HepG2 (cell line): ENCODE measurements at regions not wholly inside any gene's neighbourhood (a gene's known extent, or its start where the extent isn't known, plus 50 kb on each side); places are given as distances from the start of the nearest gene placed in this dataset.
"Not testable (repeated sequence)": the region's sequence is repeated elsewhere in the genome, so short reads cannot be mapped to it uniquely, and the experiment has no call there.

Source experiments
- ATF7 ChIP-seq, 2 experiments: fragments of 450-650 bp in 1 of 2; sonication (generic) in 1 of 2; formaldehyde crosslinking in 1 of 2; IDR thresholded peaks; 2 replicates each; pipeline versions ENCODE4 v1.4.0 to v1.6.1; 2016 to 2020; ENCODE audit warnings: antibody characterized with exemption in 1 of 2, mild to moderate bottlenecking in 1 of 2, missing genetic modification reagents in 1 of 2
- BCL6 ChIP-seq: IDR thresholded peaks from 2 replicates; pipeline ENCODE4 v1.6.1; 2016; ENCODE audit warnings: missing genetic modification reagents, missing compliant biosample characterization
- CEBPB ChIP-seq: IDR thresholded peaks from 2 replicates; pipeline ENCODE4 v1.6.1; 2011; ENCODE audit warnings: low read depth, low read length, improper control_type of control experiment, borderline replicate concordance
- CEBPG ChIP-seq: IDR thresholded peaks from 2 replicates; pipeline ENCODE4 v1.6.1; 2016
- FOXO1 ChIP-seq: sonication (generic); formaldehyde crosslinking; IDR thresholded peaks from 2 replicates; pipeline ENCODE4 v1.4.0; 2020; ENCODE audit warnings: missing genetic modification reagents
- FOXP1 ChIP-seq, 2 experiments: fragments of 450-650 bp in 1 of 2; IDR thresholded peaks; 2 replicates each; pipeline ENCODE4 v1.6.1; 2017 to 2018; ENCODE audit warnings: antibody characterized with exemption in 1 of 2
- NCOA2 ChIP-seq: sonication (generic); formaldehyde crosslinking; IDR thresholded peaks from 2 replicates; pipeline ENCODE4 v1.8.0; 2022; ENCODE audit warnings: inconsistent platforms
- POGZ ChIP-seq: sonication (generic); formaldehyde crosslinking; IDR thresholded peaks from 2 replicates; pipeline ENCODE4 v1.4.0; 2020; ENCODE audit warnings: mild to moderate bottlenecking, missing genetic modification reagents
- SOX5 ChIP-seq: IDR thresholded peaks from 2 replicates; pipeline ENCODE4 v1.6.1; 2016; ENCODE audit warnings: borderline replicate concordance
- TBX3 ChIP-seq: fragments of 450-650 bp; IDR thresholded peaks from 2 replicates; pipeline ENCODE4 v1.6.1; 2017; ENCODE audit warnings: antibody characterized with exemption, mild to moderate bottlenecking, inconsistent platforms, borderline replicate concordance
- TCF7 ChIP-seq: sonication (generic); IDR thresholded peaks from 2 replicates; pipeline ENCODE4 v1.6.1; 2016; ENCODE audit warnings: antibody characterized with exemption, low read depth
- ZMYM4 ChIP-seq: sonication (generic); formaldehyde crosslinking; IDR thresholded peaks from 2 replicates; pipeline ENCODE4 v1.8.1; 2023; ENCODE audit warnings: mild to moderate bottlenecking, missing genetic modification reagents
- ZNF205 ChIP-seq: IDR thresholded peaks from 2 replicates; pipeline ENCODE4 v1.6.1; 2018; ENCODE audit warnings: missing biosample characterization, missing genetic modification reagents
- ZNF644 ChIP-seq: IDR thresholded peaks from 2 replicates; pipeline ENCODE4 v1.6.1; 2016; ENCODE audit warnings: low read depth
- TF ChIP-seq, protein P1 (sequence below): sonication (generic); formaldehyde crosslinking; conservative IDR thresholded peaks from 2 replicates; pipeline ENCODE4 v1.4.0; 2020; ENCODE audit warnings: mild to moderate bottlenecking, missing genetic modification reagents, moderate library complexity
- TF ChIP-seq, protein P2 (sequence below), 2 experiments: fragments of 450-650 bp in 1 of 2; sonication (generic) in 1 of 2; formaldehyde crosslinking; IDR thresholded peaks; 2 replicates each; pipeline versions ENCODE4 v1.5.0 to v1.8.0; 2020 to 2022; ENCODE audit warnings: mild to moderate bottlenecking in 1 of 2, missing genetic modification reagents in 1 of 2
- TF ChIP-seq, protein P3 (sequence below): sonication (generic); formaldehyde crosslinking; IDR thresholded peaks from 2 replicates; pipeline ENCODE4 v1.5.1; 2020; ENCODE audit warnings: mild to moderate bottlenecking, missing genetic modification reagents, borderline replicate concordance

DNA sequence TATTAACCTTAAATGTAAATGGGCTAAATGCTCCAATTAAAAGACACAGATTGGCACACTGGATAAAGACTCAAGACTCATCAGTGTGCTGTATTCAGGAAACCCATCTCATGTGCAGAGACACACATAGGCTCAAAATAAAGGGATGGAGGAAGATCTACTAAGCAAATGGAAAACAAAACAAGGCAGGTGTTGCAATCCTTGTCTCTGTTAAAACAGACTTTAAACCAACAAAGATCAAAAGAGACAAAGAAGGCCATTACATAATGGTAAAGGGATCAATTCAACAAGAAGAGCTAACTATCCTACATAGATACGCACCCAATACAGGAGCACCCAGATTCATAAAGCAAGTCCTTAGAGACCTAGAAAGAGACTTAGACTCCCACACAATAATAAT is 80.1 kb upstream of the NPSR1 start (continued):
- TF ChIP-seq ZNF205 (CRISPR knock-in tag) (peak; percentile 78), CEBPB (peak; percentile 60; the same call in 1 of the 2 replicates), BCL6 (peak; percentile 45; the same call in 1 of the 2 replicates), NCOA2 (peak; percentile 26; the same call in 1 of the 2 replicates), CEBPG (CRISPR knock-in tag) (peak; percentile 84), TBX3 (peak; percentile 20; the same call in 1 of the 2 replicates), SOX5 (CRISPR knock-in tag) (peak; percentile 92), ZNF644 (CRISPR knock-in tag) (0 out of 2 replicates have a peak, but pooled peaks have one; percentile 52), FOXP1 (IDR thresholded peaks at IDR 0.05) (0 out of 2 replicates have a peak, but pooled peaks have one; percentile 4), FOXP1 (CRISPR knock-in tag; IDR thresholded peaks at IDR 0.05) (peak; percentile 79), ZMYM4 (CRISPR knock-in tag) (peak; percentile 40; the same call in 1 of the 2 replicates), ATF7 (IDR thresholded peaks at IDR 0.05) (0 out of 2 replicates have a peak, but pooled peaks have one; percentile 6), POGZ (CRISPR knock-in tag) (peak; percentile 74), TCF7 (peak; percentile 64), FOXO1 (peak; percentile 55; the same call in 1 of the 2 replicates)
- TF ChIP-seq, protein P1, sequence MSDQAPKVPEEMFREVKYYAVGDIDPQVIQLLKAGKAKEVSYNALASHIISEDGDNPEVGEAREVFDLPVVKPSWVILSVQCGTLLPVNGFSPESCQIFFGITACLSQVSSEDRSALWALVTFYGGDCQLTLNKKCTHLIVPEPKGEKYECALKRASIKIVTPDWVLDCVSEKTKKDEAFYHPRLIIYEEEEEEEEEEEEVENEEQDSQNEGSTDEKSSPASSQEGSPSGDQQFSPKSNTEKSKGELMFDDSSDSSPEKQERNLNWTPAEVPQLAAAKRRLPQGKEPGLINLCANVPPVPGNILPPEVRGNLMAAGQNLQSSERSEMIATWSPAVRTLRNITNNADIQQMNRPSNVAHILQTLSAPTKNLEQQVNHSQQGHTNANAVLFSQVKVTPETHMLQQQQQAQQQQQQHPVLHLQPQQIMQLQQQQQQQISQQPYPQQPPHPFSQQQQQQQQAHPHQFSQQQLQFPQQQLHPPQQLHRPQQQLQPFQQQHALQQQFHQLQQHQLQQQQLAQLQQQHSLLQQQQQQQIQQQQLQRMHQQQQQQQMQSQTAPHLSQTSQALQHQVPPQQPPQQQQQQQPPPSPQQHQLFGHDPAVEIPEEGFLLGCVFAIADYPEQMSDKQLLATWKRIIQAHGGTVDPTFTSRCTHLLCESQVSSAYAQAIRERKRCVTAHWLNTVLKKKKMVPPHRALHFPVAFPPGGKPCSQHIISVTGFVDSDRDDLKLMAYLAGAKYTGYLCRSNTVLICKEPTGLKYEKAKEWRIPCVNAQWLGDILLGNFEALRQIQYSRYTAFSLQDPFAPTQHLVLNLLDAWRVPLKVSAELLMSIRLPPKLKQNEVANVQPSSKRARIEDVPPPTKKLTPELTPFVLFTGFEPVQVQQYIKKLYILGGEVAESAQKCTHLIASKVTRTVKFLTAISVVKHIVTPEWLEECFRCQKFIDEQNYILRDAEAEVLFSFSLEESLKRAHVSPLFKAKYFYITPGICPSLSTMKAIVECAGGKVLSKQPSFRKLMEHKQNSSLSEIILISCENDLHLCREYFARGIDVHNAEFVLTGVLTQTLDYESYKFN = peak; percentile 32; the same call in 1 of the 2 replicates
- TF ChIP-seq ATF7 (CRISPR knock-in tag; IDR thresholded peaks at IDR 0.05) = not testable (repeated sequence)
- TF ChIP-seq, protein P2, sequence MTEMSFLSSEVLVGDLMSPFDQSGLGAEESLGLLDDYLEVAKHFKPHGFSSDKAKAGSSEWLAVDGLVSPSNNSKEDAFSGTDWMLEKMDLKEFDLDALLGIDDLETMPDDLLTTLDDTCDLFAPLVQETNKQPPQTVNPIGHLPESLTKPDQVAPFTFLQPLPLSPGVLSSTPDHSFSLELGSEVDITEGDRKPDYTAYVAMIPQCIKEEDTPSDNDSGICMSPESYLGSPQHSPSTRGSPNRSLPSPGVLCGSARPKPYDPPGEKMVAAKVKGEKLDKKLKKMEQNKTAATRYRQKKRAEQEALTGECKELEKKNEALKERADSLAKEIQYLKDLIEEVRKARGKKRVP (CRISPR knock-in tag; IDR thresholded peaks at IDR 0.05) = peak in 1 of 2 experiments; percentile 56; a peak in 1 of 4 replicates
- TF ChIP-seq, protein P3, sequence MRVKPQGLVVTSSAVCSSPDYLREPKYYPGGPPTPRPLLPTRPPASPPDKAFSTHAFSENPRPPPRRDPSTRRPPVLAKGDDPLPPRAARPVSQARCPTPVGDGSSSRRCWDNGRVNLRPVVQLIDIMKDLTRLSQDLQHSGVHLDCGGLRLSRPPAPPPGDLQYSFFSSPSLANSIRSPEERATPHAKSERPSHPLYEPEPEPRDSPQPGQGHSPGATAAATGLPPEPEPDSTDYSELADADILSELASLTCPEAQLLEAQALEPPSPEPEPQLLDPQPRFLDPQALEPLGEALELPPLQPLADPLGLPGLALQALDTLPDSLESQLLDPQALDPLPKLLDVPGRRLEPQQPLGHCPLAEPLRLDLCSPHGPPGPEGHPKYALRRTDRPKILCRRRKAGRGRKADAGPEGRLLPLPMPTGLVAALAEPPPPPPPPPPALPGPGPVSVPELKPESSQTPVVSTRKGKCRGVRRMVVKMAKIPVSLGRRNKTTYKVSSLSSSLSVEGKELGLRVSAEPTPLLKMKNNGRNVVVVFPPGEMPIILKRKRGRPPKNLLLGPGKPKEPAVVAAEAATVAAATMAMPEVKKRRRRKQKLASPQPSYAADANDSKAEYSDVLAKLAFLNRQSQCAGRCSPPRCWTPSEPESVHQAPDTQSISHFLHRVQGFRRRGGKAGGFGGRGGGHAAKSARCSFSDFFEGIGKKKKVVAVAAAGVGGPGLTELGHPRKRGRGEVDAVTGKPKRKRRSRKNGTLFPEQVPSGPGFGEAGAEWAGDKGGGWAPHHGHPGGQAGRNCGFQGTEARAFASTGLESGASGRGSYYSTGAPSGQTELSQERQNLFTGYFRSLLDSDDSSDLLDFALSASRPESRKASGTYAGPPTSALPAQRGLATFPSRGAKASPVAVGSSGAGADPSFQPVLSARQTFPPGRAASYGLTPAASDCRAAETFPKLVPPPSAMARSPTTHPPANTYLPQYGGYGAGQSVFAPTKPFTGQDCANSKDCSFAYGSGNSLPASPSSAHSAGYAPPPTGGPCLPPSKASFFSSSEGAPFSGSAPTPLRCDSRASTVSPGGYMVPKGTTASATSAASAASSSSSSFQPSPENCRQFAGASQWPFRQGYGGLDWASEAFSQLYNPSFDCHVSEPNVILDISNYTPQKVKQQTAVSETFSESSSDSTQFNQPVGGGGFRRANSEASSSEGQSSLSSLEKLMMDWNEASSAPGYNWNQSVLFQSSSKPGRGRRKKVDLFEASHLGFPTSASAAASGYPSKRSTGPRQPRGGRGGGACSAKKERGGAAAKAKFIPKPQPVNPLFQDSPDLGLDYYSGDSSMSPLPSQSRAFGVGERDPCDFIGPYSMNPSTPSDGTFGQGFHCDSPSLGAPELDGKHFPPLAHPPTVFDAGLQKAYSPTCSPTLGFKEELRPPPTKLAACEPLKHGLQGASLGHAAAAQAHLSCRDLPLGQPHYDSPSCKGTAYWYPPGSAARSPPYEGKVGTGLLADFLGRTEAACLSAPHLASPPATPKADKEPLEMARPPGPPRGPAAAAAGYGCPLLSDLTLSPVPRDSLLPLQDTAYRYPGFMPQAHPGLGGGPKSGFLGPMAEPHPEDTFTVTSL (CRISPR knock-in tag) = peak; percentile 65; the same call in 1 of the 2 replicates
